Vagina (tissue), 2 donors: ENCODE measurements at regions not wholly inside any gene's neighbourhood (a gene's known extent, or its start where the extent isn't known, plus 50 kb on each side); places are given as distances from the start of the nearest gene placed in this dataset.

Experiments used
- CTCF ChIP-seq, 3 experiments: fragments of 450-650 bp in 2 of 3; fragments of 200-600 bp in 1 of 3; sonication (generic) in 1 of 3; IDR thresholded peaks; one replicate each; pipeline ENCODE4 v1.5.1; 2017 to 2019; ENCODE audit warnings: antibody characterized with exemption in 3 of 3, mild to moderate bottlenecking in 2 of 3, moderate library complexity in 2 of 3
- POLR2A ChIP-seq, 2 donors: fragments of 450-650 bp; IDR thresholded peaks; one replicate each; pipeline ENCODE4 v1.6.1; 2017; ENCODE audit warnings: antibody characterized with exemption in 2 of 2, mild to moderate bottlenecking in 2 of 2, moderate library complexity in 2 of 2

- TF ChIP-seq CTCF (IDR thresholded peaks at IDR 0.05) (no peak), POLR2A (IDR thresholded peaks at IDR 0.05) (no peak)
Measured at GRCh38 chrX:137748827-137749226, 182.9 kb downstream of the ZIC3 start.
